ENCODE measurements at regions not wholly inside any gene's neighbourhood (a gene's known extent, or its start where the extent isn't known, plus 50 kb on each side); places are given as distances from the start of the nearest gene placed in this dataset.

DNA sequence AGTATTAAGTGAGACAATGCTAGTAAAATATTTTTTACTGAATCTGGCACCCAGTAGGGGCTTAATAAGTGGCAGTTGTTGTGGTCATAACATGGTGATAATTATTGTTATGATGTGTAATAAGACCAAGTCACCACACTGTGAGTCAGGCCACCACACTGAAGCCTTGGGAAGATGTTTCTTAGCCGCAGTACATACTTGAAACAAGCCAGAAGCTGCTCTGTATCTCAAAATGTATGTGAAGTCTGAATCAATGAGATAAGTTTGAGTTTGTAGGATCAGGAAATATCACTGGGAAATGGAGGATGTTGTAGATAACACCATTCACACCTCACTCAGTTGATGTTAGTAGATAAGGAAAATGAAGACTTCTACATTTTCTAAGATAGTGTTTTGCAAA lies 51.3 kb upstream of the PTPN3 start:
- Histone ChIP-seq H3K27me3 (ENCODE audit: control insufficient read depth, insufficient read depth, low read length) (no peaks in the 10 kb centered on the region), H3K4me1 (ENCODE audit: control insufficient read depth, insufficient read depth, low read length) (no peaks in the 10 kb centered on the region), H3K36me3 (ENCODE audit: control insufficient read depth, insufficient read depth, low read length) (no peaks in the 10 kb centered on the region), H3K27ac (ENCODE audit: low read length) (no peak overlapping the region), H3K4me3 (ENCODE audit: low read length) (no peak overlapping the region), H3K9me3 (ENCODE audit: control insufficient read depth, low read depth, low read length) (peaks cover 12% of the 10 kb centered on the region)
- no CpG with 5 or more reads among the region's 1 CpG for WGBS (ENCODE audit: insufficient coverage, low lambda C conversion rate)
- no peak for DNase-seq

DNA sequence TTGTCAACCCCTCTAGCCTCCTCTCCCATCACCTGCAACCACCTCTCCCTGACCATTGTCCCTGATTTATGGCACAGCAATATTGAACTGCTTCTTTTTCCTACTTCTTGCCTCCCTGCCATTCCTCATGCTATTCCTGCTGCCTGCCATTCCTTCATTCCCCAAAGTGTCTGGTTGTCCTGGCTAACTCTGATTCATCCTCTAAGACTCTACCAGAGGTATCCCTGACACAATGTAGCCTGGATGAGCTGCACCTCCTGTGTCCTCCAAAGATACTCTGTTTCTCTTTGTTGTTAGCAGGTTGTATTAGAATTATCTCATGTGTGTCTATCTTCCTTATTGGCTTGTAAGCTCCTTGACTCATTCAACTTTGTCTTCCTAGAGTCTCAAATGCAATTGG lies 53.5 kb upstream of the PTPN3 start:
- Histone ChIP-seq H3K27me3 (ENCODE audit: control insufficient read depth, insufficient read depth, low read length) (no peaks in the 10 kb centered on the region), H3K27ac (ENCODE audit: low read length) (no peak overlapping the region), H3K4me3 (ENCODE audit: low read length) (no peak overlapping the region), H3K9me3 (ENCODE audit: control insufficient read depth, low read depth, low read length) (no peaks in the 10 kb centered on the region), H3K36me3 (ENCODE audit: control insufficient read depth, insufficient read depth, low read length) (no peaks in the 10 kb centered on the region), H3K4me1 (ENCODE audit: control insufficient read depth, insufficient read depth, low read length) (no peaks in the 10 kb centered on the region)
- DNase-seq = no peak

DNA sequence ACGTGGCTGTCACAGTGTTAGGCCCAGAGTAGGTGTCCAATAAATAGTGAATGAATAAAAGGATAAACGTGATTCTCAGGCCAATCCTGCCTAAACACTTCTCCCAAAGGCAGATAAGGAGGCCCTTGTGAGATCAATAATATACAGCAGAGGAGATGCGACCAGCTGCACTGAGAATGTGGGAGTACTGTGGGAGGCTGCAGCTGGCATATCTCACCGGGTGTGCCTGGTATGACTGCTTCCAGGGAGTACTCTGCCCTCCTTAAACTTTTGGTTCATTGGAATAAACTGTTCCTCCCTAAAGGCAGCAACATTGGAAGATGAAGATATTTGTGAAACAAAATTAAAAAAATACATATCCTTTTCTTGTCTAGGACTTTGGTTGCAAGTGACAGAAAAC lies 57.1 kb upstream of the PTPN3 start:
- no peak for DNase-seq
- WGBS (ENCODE audit: insufficient coverage, low lambda C conversion rate) = 40% methylated on average over 1 of the region's 4 CpGs

DNA sequence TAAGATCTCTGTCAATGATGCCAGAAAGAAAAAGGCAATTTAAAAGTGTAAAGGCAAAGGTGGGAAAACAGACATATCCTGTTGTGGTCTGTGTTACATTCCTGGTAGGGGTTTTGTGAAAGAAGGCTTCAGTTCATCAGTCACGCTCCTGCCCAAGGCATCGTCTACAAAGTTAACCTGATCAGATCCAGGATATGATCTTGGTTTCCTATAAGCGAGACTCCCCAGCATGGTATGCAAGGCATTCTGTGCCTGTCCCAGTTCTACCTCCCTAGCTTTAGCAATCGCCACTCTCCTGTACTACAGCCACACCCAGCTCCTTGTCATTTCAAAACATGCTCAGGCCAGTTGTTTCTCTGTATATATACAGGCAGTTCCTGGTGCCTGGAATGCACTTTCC lies 58.0 kb upstream of the PTPN3 start:
- Histone ChIP-seq H3K27ac (ENCODE audit: low read length) (no peak overlapping the region), H3K4me1 (ENCODE audit: control insufficient read depth, insufficient read depth, low read length) (no peaks in the 10 kb centered on the region), H3K27me3 (ENCODE audit: control insufficient read depth, insufficient read depth, low read length) (peaks cover 3% of the 10 kb centered on the region), H3K4me3 (ENCODE audit: low read length) (no peak overlapping the region), H3K9me3 (ENCODE audit: control insufficient read depth, low read depth, low read length) (no peaks in the 10 kb centered on the region), H3K36me3 (ENCODE audit: control insufficient read depth, insufficient read depth, low read length) (no peaks in the 10 kb centered on the region)
- WGBS (ENCODE audit: insufficient coverage, low lambda C conversion rate) = no CpG with 5 or more reads among the region's 4 CpGs
- no peak for DNase-seq

More for the DNA sequence above, 57.1 kb upstream of the PTPN3 start:
- H3K27ac ChIP-seq (ENCODE audit: low read length) = no peak overlapping the region
- no peak overlapping the region for H3K4me3 ChIP-seq (ENCODE audit: low read length)
- H3K36me3 ChIP-seq (ENCODE audit: control insufficient read depth, insufficient read depth, low read length) = no peaks in the 10 kb centered on the region
- no peaks in the 10 kb centered on the region for H3K27me3 ChIP-seq (ENCODE audit: control insufficient read depth, insufficient read depth, low read length)
- H3K4me1 ChIP-seq (ENCODE audit: control insufficient read depth, insufficient read depth, low read length) = no peaks in the 10 kb centered on the region
- H3K9me3 ChIP-seq (ENCODE audit: control insufficient read depth, low read depth, low read length) = no peaks in the 10 kb centered on the region

DNA sequence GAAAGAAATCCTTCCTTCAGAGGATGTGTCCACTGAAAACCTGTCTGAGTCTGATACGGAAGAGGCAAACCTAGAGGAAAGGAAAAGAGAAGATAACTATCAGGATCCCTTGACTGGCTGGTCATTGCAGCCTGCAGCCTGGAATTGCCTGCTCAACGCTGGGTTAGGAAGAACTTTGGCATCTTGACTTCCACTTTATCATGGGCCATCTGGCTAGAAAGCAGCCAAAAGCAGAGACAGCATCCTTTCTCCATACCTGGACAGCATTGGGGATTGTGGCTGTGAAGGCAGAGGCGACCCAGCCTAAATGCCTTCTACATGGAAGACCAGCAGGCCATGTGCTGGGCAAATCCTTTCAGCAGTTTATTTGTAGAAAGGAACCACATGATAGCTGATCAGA lies 58.7 kb upstream of the PTPN3 start:
- no peak overlapping the region for H3K4me3 ChIP-seq (ENCODE audit: low read length)
- H3K9me3 ChIP-seq (ENCODE audit: control insufficient read depth, low read depth, low read length) = no peaks in the 10 kb centered on the region
- no peak for DNase-seq
- H3K27me3 ChIP-seq (ENCODE audit: control insufficient read depth, insufficient read depth, low read length) = peaks cover 3% of the 10 kb centered on the region
- H3K36me3 ChIP-seq (ENCODE audit: control insufficient read depth, insufficient read depth, low read length) = no peaks in the 10 kb centered on the region
- no peaks in the 10 kb centered on the region for H3K4me1 ChIP-seq (ENCODE audit: control insufficient read depth, insufficient read depth, low read length)
- H3K27ac ChIP-seq (ENCODE audit: low read length) = no peak overlapping the region
- no CpG with 5 or more reads among the region's 3 CpGs for WGBS (ENCODE audit: insufficient coverage, low lambda C conversion rate)

DNA sequence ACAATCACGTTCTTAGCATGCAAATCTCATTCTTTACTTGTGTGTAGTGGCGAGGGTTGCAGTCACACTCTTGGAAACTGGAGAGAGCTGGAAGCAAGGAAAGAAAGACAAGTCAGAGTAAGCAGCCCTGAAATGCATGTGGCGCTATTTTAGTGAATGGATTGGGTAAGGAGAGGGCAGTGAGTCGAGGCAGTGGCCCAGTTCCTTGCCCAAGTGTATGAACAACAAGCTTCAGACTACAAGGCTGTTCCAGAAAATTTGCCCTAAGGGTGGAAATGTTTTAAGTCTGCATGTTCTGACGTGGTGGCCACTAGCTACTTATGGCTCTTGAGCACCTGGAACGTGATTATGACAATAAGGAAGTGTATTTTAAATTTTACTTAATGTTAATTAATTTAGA lies 59.4 kb upstream of the PTPN3 start:
- peaks cover 3% of the 10 kb centered on the region for H3K27me3 ChIP-seq (ENCODE audit: control insufficient read depth, insufficient read depth, low read length)
- no peak overlapping the region for H3K27ac ChIP-seq (ENCODE audit: low read length)
- no peaks in the 10 kb centered on the region for H3K36me3 ChIP-seq (ENCODE audit: control insufficient read depth, insufficient read depth, low read length)
- no peaks in the 10 kb centered on the region for H3K9me3 ChIP-seq (ENCODE audit: control insufficient read depth, low read depth, low read length)
- H3K4me1 ChIP-seq (ENCODE audit: control insufficient read depth, insufficient read depth, low read length) = no peaks in the 10 kb centered on the region
- 100% methylated on average over 2 of the region's 6 CpGs for WGBS (ENCODE audit: insufficient coverage, low lambda C conversion rate)
- H3K4me3 ChIP-seq (ENCODE audit: low read length) = no peak overlapping the region
- DNase-seq = no peak

DNA sequence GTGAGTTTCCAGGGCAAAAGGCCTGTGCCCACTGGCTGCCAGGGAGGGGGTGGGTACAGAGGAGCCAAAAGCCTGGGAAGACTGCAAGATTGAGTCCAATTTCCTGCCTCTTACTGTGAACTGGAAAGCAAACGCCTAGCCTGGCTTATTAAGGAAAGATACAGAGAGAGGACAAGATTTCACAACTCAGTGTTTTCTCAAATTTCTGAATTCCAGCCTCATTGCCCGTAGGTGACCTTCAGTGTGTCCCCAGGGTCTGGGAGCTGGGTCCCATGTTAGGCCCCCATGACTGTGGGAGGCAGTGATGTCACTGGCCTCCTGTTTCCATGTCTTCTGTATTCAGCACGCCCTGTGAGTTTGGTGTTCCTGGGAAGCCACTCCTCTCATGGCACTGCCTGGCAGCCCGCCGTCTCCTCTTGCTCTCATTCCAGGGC lies 60.6 kb upstream of the PTPN3 start:
- Histone ChIP-seq H3K27me3 (ENCODE audit: control insufficient read depth, insufficient read depth, low read length) (peaks cover 3% of the 10 kb centered on the region), H3K9me3 (ENCODE audit: control insufficient read depth, low read depth, low read length) (no peaks in the 10 kb centered on the region), H3K27ac (ENCODE audit: low read length) (no peak overlapping the region), H3K4me3 (ENCODE audit: low read length) (no peak overlapping the region), H3K4me1 (ENCODE audit: control insufficient read depth, insufficient read depth, low read length) (no peaks in the 10 kb centered on the region), H3K36me3 (ENCODE audit: control insufficient read depth, insufficient read depth, low read length) (no peaks in the 10 kb centered on the region)
- WGBS (ENCODE audit: insufficient coverage, low lambda C conversion rate) = no CpG with 5 or more reads among the region's 5 CpGs
- no peak for DNase-seq

DNA sequence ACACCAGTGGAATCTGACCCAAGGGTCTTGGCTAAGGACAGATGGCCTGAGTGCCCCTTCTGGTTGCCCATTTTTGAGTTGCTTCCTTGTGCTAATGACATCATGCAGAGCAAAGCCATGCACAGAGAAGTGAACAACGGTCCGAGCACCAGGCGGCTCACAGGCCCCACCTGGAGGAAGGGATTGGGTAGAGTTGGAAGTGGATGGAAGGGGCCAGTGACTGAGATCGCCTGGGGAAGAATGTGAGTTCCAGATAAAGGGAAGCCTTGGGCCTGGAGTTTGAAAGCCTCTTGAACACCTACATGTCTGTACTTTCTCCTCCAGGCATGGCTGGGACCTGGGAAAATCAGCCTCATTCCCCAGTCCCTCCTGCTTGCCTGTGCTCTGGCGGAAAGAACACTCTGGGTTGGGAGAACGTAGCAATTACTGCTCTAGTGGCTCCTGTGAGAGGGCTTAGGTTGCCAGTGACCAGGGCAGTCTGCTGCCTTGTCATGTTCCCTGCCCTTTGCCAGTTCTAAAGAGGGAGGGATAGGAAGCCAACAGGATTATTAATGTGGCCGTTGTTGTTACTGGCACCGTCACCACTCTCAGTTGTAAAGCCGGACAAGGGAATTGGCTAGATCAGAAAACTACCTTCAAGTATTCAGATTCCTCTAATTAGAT lies 62.5 kb upstream of the PTPN3 start:
- WGBS (ENCODE audit: insufficient coverage, low lambda C conversion rate) = no CpG with 5 or more reads among the region's 9 CpGs
- Histone ChIP-seq H3K4me3 (ENCODE audit: low read length) (no peak overlapping the region), H3K27me3 (ENCODE audit: control insufficient read depth, insufficient read depth, low read length) (peaks cover 3% of the 10 kb centered on the region), H3K36me3 (ENCODE audit: control insufficient read depth, insufficient read depth, low read length) (no peaks in the 10 kb centered on the region), H3K4me1 (ENCODE audit: control insufficient read depth, insufficient read depth, low read length) (no peaks in the 10 kb centered on the region), H3K9me3 (ENCODE audit: control insufficient read depth, low read depth, low read length) (no peaks in the 10 kb centered on the region), H3K27ac (ENCODE audit: low read length) (no peak overlapping the region)
- DNase-seq = no peak

DNA sequence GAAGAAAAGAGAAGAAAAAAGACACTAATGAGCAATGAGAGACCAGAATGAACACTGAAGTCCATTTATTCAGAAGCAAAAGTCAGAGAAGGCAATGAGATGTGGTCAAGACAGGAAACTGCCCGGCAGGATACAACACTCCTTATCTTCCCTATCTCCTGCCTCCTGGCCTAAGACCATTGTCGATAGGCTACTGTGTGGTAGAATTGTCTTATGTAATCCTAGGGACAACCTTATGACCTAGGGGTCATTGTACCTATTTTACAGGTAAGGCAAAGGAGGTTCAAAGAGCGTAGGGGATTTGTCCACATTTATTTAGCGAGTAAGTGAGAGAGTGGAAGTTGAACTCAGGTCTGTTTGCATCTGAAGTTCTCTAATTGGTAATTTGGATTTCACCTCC lies 63.0 kb upstream of the PTPN3 start:
- H3K4me1 ChIP-seq (ENCODE audit: control insufficient read depth, insufficient read depth, low read length) = no peaks in the 10 kb centered on the region
- H3K27me3 ChIP-seq (ENCODE audit: control insufficient read depth, insufficient read depth, low read length) = peaks cover 5% of the 10 kb centered on the region
- no peak for DNase-seq
- 90% methylated on average over 2 of the region's 4 CpGs for WGBS (ENCODE audit: insufficient coverage, low lambda C conversion rate)
- no peaks in the 10 kb centered on the region for H3K9me3 ChIP-seq (ENCODE audit: control insufficient read depth, low read depth, low read length)
- H3K27ac ChIP-seq (ENCODE audit: low read length) = no peak overlapping the region
- H3K4me3 ChIP-seq (ENCODE audit: low read length) = no peak overlapping the region
- no peaks in the 10 kb centered on the region for H3K36me3 ChIP-seq (ENCODE audit: control insufficient read depth, insufficient read depth, low read length)

DNA sequence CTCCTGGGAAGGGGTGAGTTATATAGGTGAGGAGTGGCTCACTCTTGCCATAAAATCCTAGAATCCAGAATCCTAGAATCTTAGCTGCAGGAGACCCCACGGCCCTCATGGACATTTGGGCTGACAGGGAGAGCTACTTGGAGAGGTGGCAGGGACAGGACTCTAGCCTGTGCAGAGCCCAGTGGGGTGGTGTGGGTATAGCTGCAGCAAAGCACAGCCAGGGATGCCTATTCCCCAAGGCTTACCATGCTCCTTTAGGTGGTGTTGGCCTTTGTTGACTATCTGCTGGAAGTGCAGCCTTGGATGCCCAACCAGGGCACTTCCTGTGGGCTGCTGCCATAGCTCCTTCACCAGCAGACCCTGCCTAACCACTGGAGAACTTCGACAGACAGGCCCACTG lies 70.0 kb upstream of the PTPN3 start:
- no CpG with 5 or more reads among the region's 2 CpGs for WGBS (ENCODE audit: insufficient coverage, low lambda C conversion rate)
- no peaks in the 10 kb centered on the region for H3K9me3 ChIP-seq (ENCODE audit: control insufficient read depth, low read depth, low read length)

DNA sequence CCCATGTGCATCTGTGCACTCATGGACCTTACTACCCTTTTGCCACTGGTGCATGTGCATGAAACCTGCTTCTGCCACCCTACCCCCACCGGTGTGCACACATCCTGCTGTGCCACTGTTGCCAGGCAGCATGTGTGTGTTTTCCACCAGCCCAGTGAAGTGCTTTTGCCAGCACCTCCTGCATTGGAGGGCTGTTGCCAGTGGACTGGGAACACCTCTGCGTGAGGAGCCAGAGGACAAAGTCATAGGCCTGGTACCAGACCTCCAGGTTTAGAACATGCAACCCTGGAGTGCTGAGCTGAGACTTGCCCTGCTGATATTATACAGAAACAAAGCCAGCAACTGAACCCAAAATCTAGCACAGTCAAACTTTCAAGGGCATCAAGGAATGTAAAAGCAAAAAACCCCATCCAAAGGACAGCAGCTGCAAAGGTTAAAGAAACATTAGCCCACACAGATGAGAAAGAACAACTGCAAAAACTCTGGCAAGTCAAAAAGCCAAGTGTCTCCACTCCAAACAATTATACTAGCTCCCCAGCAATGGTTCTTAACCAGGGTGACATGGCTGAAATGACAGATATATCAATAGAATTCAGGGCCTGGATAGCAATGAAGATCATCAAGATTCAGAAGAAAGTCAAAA lies 70.6 kb upstream of the PTPN3 start:
- peaks cover 12% of the 10 kb centered on the region for H3K27me3 ChIP-seq (ENCODE audit: control insufficient read depth, insufficient read depth, low read length)
- no peaks in the 10 kb centered on the region for H3K4me1 ChIP-seq (ENCODE audit: control insufficient read depth, insufficient read depth, low read length)
- H3K9me3 ChIP-seq (ENCODE audit: control insufficient read depth, low read depth, low read length) = no peaks in the 10 kb centered on the region
- WGBS (ENCODE audit: insufficient coverage, low lambda C conversion rate) = no CpG with 5 or more reads among the region's 2 CpGs
- no peaks in the 10 kb centered on the region for H3K36me3 ChIP-seq (ENCODE audit: control insufficient read depth, insufficient read depth, low read length)
- DNase-seq = no peak
- H3K27ac ChIP-seq (ENCODE audit: low read length) = no peak overlapping the region
- H3K4me3 ChIP-seq (ENCODE audit: low read length) = no peak overlapping the region

More for the DNA sequence above, 70.0 kb upstream of the PTPN3 start:
- no peak overlapping the region for H3K27ac ChIP-seq (ENCODE audit: low read length)
- no peak overlapping the region for H3K4me3 ChIP-seq (ENCODE audit: low read length)
- no peaks in the 10 kb centered on the region for H3K4me1 ChIP-seq (ENCODE audit: control insufficient read depth, insufficient read depth, low read length)
- DNase-seq = no peak
- no peaks in the 10 kb centered on the region for H3K36me3 ChIP-seq (ENCODE audit: control insufficient read depth, insufficient read depth, low read length)
- peaks cover 12% of the 10 kb centered on the region for H3K27me3 ChIP-seq (ENCODE audit: control insufficient read depth, insufficient read depth, low read length)
